ENCODE measurements at regions not wholly inside any gene's neighbourhood (a gene's known extent, or its start where the extent isn't known, plus 50 kb on each side); places are given as distances from the start of the nearest gene placed in this dataset.
"Not testable (repeated sequence)": the region's sequence is repeated elsewhere in the genome, so short reads cannot be mapped to it uniquely, and the experiment has no call there.

GRCh38 chr4:173753408-173753807 lies 223.4 kb upstream of the HAND2 start:
- no peak for DNase-seq

DNA sequence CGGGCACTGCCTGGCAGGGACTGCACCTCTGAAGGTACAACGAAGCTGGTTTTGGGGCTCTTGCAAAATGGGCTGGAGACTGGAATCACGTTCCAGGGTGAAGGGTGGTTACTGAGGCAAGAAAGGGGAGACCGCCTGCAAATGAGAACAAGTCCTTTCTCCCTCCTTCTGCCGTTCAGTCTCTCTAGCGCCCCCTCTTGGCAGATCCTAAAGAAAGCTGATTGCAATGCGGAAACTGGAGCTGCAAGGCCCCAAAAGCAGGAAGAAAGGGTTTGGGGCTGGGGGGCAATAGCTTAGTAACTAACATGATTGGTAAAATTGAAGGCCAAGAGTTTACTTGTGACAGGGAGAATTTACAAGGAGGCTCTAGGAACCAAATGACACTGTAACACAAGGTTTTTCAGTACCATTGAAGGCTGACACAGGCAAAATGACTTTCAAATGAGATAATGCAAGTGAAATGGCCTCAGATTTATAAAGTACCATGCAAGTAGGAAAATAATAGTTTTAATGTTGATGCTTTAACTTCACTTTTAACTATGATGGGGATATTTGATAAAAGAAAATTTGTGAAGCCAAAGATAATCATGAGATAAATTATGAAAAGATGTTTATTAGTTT lies 222.7 kb upstream of the HAND2 start:
- DNase-seq: no peak

GRCh38 chr4:173748353-173748752 lies 218.3 kb upstream of the HAND2 start:
- DNase-seq: peak; percentile 22

DNA sequence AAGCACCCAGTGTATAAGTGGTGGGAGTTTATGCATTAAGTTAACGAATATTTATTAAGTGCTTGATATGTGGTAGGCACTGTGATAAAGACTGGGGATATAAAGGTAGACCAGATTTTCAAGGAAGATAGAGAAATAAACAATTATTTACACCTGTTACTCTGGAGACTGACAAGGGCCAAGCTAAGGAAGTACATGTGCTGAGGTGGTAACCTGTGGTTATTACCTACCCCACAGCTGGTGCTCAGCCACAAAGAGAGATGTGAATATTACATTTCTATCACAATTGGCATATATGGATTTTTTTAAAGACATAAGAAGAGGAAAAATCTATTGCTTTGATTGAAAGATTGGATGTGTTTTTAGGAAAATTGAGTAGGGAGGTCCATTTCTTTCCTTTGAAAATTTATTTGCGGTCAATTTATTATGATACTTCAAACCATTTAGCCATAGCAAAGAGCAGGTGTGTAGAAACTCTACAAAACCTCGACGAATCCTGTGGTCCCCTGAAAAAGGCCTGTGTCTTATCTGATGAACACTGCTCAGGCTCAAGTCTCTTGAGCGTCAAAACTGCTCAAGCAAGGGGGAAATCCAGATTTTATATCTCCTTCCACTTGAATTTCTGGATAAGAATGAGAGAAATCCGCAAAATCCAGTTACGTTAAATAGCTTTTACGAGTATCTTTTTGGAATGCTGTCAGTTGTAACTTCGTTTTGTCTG lies 217.7 kb upstream of the HAND2 start:
- DNase-seq: no peak

DNA sequence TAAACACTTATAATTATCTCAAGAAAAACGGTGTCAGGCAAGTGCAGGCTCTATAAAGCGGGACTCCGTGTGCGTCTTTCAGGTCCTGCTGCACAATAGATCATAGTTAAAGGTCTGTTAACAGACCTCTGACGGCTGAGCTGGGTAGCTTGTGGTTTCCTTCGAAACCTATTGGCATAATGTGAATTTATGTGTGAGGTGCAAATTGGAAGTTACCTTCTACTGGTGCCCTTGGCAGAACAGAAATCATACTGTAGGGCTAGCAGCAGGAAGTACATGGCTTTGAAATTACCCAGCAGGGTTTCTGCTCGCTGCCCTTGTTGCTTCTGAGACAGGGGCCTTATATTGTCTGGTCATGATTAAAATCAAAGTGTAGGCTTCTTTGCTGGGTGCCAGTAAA lies 216.4 kb upstream of the HAND2 start:
- DNase-seq: no peak

- DNase-seq: no peak
Measured at GRCh38 chr4:173745765-173746164, 215.7 kb upstream of the HAND2 start.

GRCh38 chr4:173736840-173737239 lies 206.8 kb upstream of the HAND2 start:
- no peak for DNase-seq

DNA sequence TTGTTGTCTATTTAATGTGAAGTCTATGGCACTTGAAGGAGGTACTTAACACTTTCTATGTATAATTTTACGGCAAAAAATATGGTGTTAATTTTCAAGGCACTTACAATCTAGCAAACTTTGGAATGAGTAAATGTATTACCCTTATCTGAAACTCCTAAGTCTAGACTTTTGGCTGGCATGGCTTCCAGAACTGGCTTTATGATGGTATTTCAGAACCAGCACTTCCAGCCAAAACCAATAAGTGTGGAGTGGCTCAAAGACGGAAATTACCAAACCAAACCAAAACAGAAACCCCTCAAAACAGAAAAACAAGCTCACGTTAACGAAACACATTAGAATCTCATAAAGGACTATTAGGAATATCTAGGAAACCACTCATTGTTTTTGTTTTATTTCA lies 205.6 kb upstream of the HAND2 start:
- no peak for DNase-seq

DNA sequence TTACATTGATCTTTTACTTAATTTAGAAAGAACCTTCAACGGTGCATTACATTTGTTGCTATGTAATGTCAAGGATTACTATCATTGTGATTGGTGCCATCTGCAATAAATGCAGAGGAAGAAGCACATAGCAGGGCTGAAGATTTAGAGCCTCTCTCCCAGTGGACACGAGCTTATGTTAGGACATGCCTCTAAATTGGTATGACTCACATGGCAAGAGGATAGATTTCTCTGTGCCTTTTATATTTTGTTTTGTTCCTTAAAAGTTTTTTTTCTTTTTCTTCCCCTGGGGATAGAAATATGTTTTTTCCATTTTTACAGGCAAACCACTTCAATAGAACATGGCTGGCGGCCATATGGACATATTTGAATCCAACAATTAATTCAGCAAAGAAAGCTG lies 205.0 kb upstream of the HAND2 start:
- DNase-seq: peak; percentile 60

GRCh38 chr4:173731257-173731656 lies 201.2 kb upstream of the HAND2 start:
- DNase-seq: no peak

- DNase-seq: no peak
Measured at GRCh38 chr4:173722075-173722474, 192.0 kb upstream of the HAND2 start.

DNA sequence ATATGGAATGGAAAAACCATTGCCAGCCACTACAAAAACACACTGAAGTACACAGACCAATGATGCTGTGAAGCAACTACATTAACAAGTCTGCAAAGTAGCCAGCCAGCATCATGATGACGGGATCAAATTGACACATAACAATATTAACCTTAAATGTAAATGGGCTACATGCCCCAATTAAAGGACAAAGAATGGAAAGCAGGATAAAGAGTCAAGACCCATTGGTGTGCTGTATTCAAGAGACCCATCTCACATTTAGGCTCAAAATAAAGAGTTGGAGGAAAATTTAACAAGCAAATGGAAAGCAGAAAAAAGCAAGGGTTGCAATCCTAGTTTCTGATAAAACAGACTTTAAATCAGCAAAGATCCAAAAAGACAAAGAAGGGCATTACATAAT lies 188.5 kb upstream of the HAND2 start:
- DNase-seq: not testable (repeated sequence)

DNA sequence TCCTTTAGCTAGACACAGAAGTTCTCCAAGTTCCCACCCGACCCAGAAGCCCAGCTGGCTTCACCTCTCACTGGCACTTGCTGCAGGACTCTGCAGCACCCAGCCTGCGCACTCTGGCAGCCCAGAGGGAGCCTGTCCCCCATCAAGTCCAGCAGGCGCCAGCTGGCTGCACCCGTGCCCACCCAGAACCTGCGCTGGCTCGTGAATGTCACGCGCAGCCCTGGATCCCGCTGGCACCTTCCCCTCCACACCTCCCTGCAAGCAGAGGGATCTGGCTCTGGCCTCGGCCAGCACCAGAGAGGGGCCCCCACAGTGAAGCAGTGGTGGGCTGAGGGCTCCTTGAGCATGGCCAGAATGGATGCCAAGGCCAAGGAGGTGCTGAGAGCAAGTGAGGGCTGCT lies 187.6 kb upstream of the HAND2 start:
- DNase-seq: no peak

DNA sequence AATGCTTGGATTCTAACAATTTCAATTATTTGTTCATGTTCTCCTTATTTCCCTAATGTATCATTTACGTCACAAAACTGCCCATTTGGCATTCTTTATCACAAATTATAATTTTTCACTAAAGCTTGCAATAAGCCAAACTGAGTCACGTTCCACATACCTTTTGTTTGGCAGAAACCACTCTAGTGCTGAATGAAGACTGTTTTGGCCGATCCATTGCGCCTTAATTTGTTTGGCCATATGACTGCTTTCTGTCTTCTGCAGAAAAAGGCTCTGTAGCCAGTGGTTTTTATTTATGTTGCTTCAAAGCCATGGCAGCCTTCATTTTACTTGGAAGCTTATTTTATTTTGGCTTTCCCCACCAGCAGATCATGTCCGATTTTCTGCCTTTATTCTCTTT lies 184.4 kb upstream of the HAND2 start:
- DNase-seq: no peak

DNA sequence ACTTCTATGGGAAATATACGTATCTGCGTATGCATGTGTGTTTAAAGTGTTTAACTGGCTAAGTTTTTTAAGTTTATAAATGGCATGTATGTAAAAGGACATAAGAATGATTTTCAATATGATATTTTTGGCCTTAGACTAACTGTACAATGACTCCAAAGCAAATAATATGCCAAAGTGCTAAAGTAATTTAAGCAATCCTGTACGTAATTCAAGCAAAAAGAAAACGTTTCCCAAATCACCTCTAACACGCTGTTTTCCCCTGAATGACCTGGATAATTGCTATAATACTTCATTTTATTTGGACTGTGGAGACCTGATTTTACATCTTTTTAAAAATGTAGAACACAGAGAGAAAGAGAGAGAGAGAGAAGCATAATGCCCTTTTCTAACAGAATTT lies 183.0 kb upstream of the HAND2 start:
- DNase-seq: no peak

- no peak for DNase-seq
Measured at GRCh38 chr4:173707658-173708419, 177.8 kb upstream of the HAND2 start.

DNA sequence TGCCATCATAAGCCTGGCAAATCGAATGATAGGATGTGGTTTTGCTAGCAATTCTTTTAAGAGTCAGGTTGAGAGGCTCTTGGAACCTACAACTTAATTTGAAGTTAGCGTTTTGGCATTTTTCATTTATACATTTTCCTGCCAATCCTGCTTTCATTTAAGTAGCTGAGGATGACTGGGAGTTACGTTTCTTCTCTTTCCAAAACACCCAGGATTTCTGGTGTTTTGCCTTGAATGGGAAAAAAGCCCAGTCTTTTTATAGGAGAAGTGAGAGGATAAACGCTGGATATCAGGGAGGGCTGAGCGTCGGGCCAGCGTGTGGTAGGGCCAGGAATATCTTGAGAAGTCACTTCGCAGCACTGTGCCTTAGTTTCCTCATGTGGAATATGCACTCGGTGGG lies 174.2 kb upstream of the HAND2 start:
- no peak for DNase-seq

DNA sequence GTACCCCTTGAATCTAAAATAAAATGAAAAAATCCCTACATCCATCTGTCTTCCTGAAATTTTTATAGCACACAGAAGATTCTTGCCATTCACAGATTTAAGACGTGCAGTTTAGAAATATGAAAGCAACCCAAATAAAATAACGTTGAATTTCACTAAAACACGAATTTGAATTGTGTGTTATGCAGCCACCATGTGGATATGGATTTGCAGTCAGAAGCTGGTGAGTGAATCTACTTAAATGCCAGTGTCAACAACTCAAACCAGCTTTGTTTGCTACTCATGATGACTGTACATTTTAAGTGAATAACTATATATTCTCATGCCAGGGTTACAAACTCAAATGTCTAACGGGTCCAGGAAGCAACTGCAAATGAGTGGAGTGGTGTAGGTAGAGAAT lies 173.0 kb upstream of the HAND2 start:
- DNase-seq: no peak

DNA sequence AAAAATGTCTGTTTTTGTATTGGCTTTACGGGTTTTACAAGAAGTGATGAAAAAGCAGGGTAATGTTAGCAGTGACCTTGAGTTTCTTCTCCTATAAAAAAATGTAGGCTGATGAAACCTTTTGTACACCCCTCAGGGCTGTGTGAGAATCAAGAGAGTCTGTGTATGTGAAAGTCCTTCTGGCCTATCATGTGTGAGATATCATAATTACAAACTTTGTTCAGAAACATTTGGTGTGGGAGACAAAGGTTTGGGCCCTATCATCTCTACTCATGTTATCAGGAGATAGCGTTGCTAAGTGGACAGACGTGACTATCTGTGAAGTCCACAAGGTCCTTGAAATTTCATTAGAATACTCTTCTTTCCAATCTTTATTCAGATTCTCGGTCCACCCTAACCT lies 170.6 kb upstream of the HAND2 start:
- no peak for DNase-seq

DNA sequence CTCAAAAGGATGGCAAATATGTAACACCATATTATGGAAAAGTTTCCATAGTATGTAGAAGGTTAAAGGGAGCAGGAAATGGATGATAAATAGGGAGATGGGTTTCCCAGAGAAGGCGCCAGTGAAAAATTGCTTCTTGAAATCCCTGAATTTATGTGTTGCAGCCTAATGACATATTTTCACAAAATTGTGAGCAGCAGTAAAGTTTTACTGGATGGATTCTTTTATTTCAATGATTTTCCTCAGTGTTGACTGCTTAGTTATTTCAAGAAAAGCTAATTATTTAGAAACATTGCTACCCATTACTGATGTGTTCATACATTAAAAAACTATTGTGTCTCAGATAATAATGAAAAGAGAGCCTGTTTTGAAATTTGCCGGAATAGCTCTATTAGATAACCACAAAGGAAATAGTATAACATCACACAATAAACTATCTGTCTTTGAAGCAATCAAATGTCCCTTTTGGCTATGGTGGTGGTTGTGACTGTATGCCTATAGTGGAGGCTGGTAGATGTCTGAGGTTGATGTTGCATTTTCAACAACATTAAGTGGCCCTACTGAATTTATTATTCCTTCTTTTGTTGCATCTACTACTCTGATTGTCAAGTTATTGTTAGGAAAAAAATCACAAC lies 169.9 kb upstream of the HAND2 start:
- peak; percentile 11 for DNase-seq

- DNase-seq: peak; percentile 51
Measured at GRCh38 chr4:173698557-173699262, 168.7 kb upstream of the HAND2 start.

DNA sequence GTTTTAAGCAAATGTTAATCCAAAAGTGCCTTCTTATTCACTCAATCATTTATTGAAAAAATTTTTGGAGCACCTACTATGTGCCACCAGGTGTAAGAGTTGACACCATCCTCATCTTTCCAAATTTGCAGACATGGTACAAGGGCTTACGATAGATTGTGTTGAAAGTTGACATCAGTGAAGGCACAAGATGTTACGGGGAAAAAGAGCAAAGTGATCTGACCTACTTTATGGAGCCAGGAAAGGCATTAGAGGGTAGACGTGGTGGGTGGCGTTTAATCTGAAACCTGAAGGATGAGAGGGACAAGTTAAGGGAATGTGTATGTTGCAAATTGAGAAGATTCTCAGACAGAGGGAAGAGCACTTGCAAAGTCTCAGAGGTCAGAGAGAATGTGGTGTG lies 167.8 kb upstream of the HAND2 start:
- DNase-seq: no peak

DNA sequence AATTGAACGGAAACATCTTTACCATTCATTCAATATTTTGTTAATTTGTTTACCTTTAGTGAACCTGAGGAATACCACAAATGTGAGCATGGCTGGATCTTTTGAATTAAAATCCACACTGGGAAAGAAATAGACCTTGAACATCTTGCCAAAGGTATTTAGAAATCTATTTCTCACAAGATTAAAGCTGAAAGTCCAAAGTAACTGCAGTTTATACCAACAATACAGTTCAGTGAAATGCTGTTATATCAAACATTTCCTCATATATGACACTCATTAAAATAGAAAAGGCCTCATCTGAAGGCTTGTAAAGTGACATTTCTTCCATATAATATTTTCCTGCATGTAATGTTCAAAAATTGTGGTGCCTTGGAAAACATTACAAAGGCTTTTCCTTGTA lies 166.5 kb upstream of the HAND2 start:
- DNase-seq: no peak
